ENCODE measurements at regions not wholly inside any gene's neighbourhood (a gene's known extent, or its start where the extent isn't known, plus 50 kb on each side); places are given as distances from the start of the nearest gene placed in this dataset.

- no peaks in the 10 kb centered on the region for H3K9me3 Mint-ChIP-seq (ENCODE audit: unreplicated experiment)
- no peak overlapping the region for H2AFZ ChIP-seq (ENCODE audit: low read depth, low read length)
- H3K27me3 Mint-ChIP-seq (ENCODE audit: low read depth, unreplicated experiment): peaks cover 41% of the 10 kb centered on the region
- H3K27me3 ChIP-seq (ENCODE audit: insufficient read depth, low read length): peaks cover under 1% of the 10 kb centered on the region
- no peak overlapping the region for H3K9ac ChIP-seq (ENCODE audit: low read length)
- no peak overlapping the region for H3K4me3 Mint-ChIP-seq (ENCODE audit: unreplicated experiment)
- DNase-seq (ENCODE audit: low read depth) (peak; percentile 76), FAIRE-seq (peak; percentile 73)
- H3K36me3 ChIP-seq (ENCODE audit: insufficient read depth, low read length): no peaks in the 10 kb centered on the region
- H3K36me3 Mint-ChIP-seq (ENCODE audit: low read depth, unreplicated experiment): no peaks in the 10 kb centered on the region
- no peak overlapping the region for H3K4me3 ChIP-seq (ENCODE audit: insufficient read depth, low read depth, low read length)
- H3K4me2 ChIP-seq (ENCODE audit: low read length): no peak overlapping the region
- no peak overlapping the region for H3K27ac ChIP-seq (ENCODE audit: low read depth, low read length)
- no peaks in the 10 kb centered on the region for H3K79me2 ChIP-seq (ENCODE audit: insufficient read depth, low read length)
- H3K4me1 ChIP-seq (ENCODE audit: insufficient read depth, low read length): peaks cover 4% of the 10 kb centered on the region
- H3K4me1 Mint-ChIP-seq (ENCODE audit: low read depth, unreplicated experiment): peaks cover 32% of the 10 kb centered on the region
- no peaks in the 10 kb centered on the region for H4K20me1 ChIP-seq (ENCODE audit: insufficient read depth, low read length)
- TF ChIP-seq EZH2 (IDR thresholded peaks at IDR 0.05; ENCODE audit: insufficient read depth, low read length) (no peak), CTCF (IDR thresholded peaks at IDR 0.05; ENCODE audit: insufficient read depth, low read depth, low read length) (no peak)
- H3K27ac Mint-ChIP-seq (ENCODE audit: unreplicated experiment): no peak overlapping the region
- peaks cover 3% of the 10 kb centered on the region for H3K9me3 ChIP-seq (ENCODE audit: insufficient read depth, low read depth, low read length)
These were observed 394.3 kb upstream of the PODXL start for GRCh38 chr7:131950758-131951157.

- no peak overlapping the region for H3K4me3 ChIP-seq (ENCODE audit: insufficient read depth, low read depth, low read length)
- Mint-ChIP-seq H3K4me1 (ENCODE audit: low read depth, unreplicated experiment) (peaks cover 32% of the 10 kb centered on the region), H3K36me3 (ENCODE audit: low read depth, unreplicated experiment) (no peaks in the 10 kb centered on the region), H3K27me3 (ENCODE audit: low read depth, unreplicated experiment) (peaks cover 49% of the 10 kb centered on the region), H3K9me3 (ENCODE audit: unreplicated experiment) (no peaks in the 10 kb centered on the region), H3K4me3 (ENCODE audit: unreplicated experiment) (no peak overlapping the region), H3K27ac (ENCODE audit: unreplicated experiment) (peak overlapping the region; percentile 50)
- H3K36me3 ChIP-seq (ENCODE audit: insufficient read depth, low read length): no peaks in the 10 kb centered on the region
- FAIRE-seq (no peak), DNase-seq (ENCODE audit: low read depth) (no peak)
- H3K9ac ChIP-seq (ENCODE audit: low read length): no peak overlapping the region
- H3K4me1 ChIP-seq (ENCODE audit: insufficient read depth, low read length): peaks cover 4% of the 10 kb centered on the region
- H3K27ac ChIP-seq (ENCODE audit: low read depth, low read length): no peak overlapping the region
- H3K79me2 ChIP-seq (ENCODE audit: insufficient read depth, low read length): no peaks in the 10 kb centered on the region
- TF ChIP-seq CTCF (IDR thresholded peaks at IDR 0.05; ENCODE audit: insufficient read depth, low read depth, low read length) (no peak), EZH2 (IDR thresholded peaks at IDR 0.05; ENCODE audit: insufficient read depth, low read length) (no peak)
- H3K9me3 ChIP-seq (ENCODE audit: insufficient read depth, low read depth, low read length): peaks cover 3% of the 10 kb centered on the region
- H3K27me3 ChIP-seq (ENCODE audit: insufficient read depth, low read length): peaks cover 5% of the 10 kb centered on the region
- H3K4me2 ChIP-seq (ENCODE audit: low read length): no peak overlapping the region
- H4K20me1 ChIP-seq (ENCODE audit: insufficient read depth, low read length): no peaks in the 10 kb centered on the region
- H2AFZ ChIP-seq (ENCODE audit: low read depth, low read length): no peak overlapping the region
These were observed 393.2 kb upstream of the PODXL start for GRCh38 chr7:131949659-131950058.

- peaks cover 4% of the 10 kb centered on the region for H3K4me1 ChIP-seq (ENCODE audit: insufficient read depth, low read length)
- H3K27me3 ChIP-seq (ENCODE audit: insufficient read depth, low read length): peaks cover 10% of the 10 kb centered on the region
- no peaks in the 10 kb centered on the region for H3K79me2 ChIP-seq (ENCODE audit: insufficient read depth, low read length)
- H2AFZ ChIP-seq (ENCODE audit: low read depth, low read length): no peak overlapping the region
- FAIRE-seq (no peak), DNase-seq (ENCODE audit: low read depth) (peak; percentile 34)
- H3K9me3 ChIP-seq (ENCODE audit: insufficient read depth, low read depth, low read length): peaks cover 3% of the 10 kb centered on the region
- H3K9ac ChIP-seq (ENCODE audit: low read length): no peak overlapping the region
- H3K27ac ChIP-seq (ENCODE audit: low read depth, low read length): no peak overlapping the region
- H3K4me3 ChIP-seq (ENCODE audit: insufficient read depth, low read depth, low read length): no peak overlapping the region
- Mint-ChIP-seq H3K27me3 (ENCODE audit: low read depth, unreplicated experiment) (peaks cover 57% of the 10 kb centered on the region), H3K27ac (ENCODE audit: unreplicated experiment) (no peak overlapping the region), H3K36me3 (ENCODE audit: low read depth, unreplicated experiment) (no peaks in the 10 kb centered on the region), H3K4me1 (ENCODE audit: low read depth, unreplicated experiment) (peaks cover 32% of the 10 kb centered on the region), H3K4me3 (ENCODE audit: unreplicated experiment) (no peak overlapping the region), H3K9me3 (ENCODE audit: unreplicated experiment) (peaks cover 2% of the 10 kb centered on the region)
- H3K4me2 ChIP-seq (ENCODE audit: low read length): no peak overlapping the region
- H4K20me1 ChIP-seq (ENCODE audit: insufficient read depth, low read length): no peaks in the 10 kb centered on the region
- H3K36me3 ChIP-seq (ENCODE audit: insufficient read depth, low read length): no peaks in the 10 kb centered on the region
- TF ChIP-seq CTCF (IDR thresholded peaks at IDR 0.05; ENCODE audit: insufficient read depth, low read depth, low read length): no peak
- no peak for TF ChIP-seq EZH2 (IDR thresholded peaks at IDR 0.05; ENCODE audit: insufficient read depth, low read length)
These were observed 392.1 kb upstream of the PODXL start for GRCh38 chr7:131948434-131949053.

Data from astrocyte (in vitro differentiated cells and primary cell).